HK-2 (cell line): ENCODE measurements at regions not wholly inside any gene's neighbourhood (a gene's known extent, or its start where the extent isn't known, plus 50 kb on each side); places are given as distances from the start of the nearest gene placed in this dataset.

Experiments used
- DNase-seq: peaks from one replicate; pipeline ENCODE4 v3.0.0-alpha.2; 2018; ENCODE audit not compliant: unreplicated experiment

GRCh38 chr17:36816214-36816906 is 120.9 kb upstream of the LHX1 start:
- DNase-seq: no peak

- no peak for DNase-seq
Observed at GRCh38 chr17:36816907-36817288, 120.4 kb upstream of the LHX1 start.

- no peak for DNase-seq
Observed at GRCh38 chr17:36817483-36818048, 119.7 kb upstream of the LHX1 start.

- DNase-seq: no peak
Observed at GRCh38 chr17:36818134-36818825, 119.0 kb upstream of the LHX1 start.

- DNase-seq: no peak
Observed at GRCh38 chr17:36823850-36824677, 113.2 kb upstream of the LHX1 start.

GRCh38 chr17:36824678-36825101 is 112.6 kb upstream of the LHX1 start:
- DNase-seq: no peak

GRCh38 chr17:36825113-36825512 is 112.2 kb upstream of the LHX1 start:
- DNase-seq: no peak

GRCh38 chr17:36825521-36825920 is 111.8 kb upstream of the LHX1 start:
- no peak for DNase-seq

- DNase-seq: no peak
Observed at GRCh38 chr17:36825951-36826350, 111.3 kb upstream of the LHX1 start.

- DNase-seq: no peak
Observed at GRCh38 chr17:36827081-36827480, 110.2 kb upstream of the LHX1 start.

- no peak for DNase-seq
Observed at GRCh38 chr17:36829676-36830075, 107.6 kb upstream of the LHX1 start.

GRCh38 chr17:36833279-36833678 is 104.0 kb upstream of the LHX1 start:
- no peak for DNase-seq

- DNase-seq: no peak
Observed at GRCh38 chr17:36835036-36835435, 102.2 kb upstream of the LHX1 start.

GRCh38 chr17:36837195-36837938 is 99.9 kb upstream of the LHX1 start:
- no peak for DNase-seq

GRCh38 chr17:36837939-36838272 is 99.4 kb upstream of the LHX1 start:
- DNase-seq: no peak

- DNase-seq: no peak
Observed at GRCh38 chr17:36839256-36839655, 98.0 kb upstream of the LHX1 start.

- no peak for DNase-seq
Observed at GRCh38 chr17:36840796-36841195, 96.5 kb upstream of the LHX1 start.

- no peak for DNase-seq
Observed at GRCh38 chr17:36842231-36842819, 95.0 kb upstream of the LHX1 start.

GRCh38 chr17:36842963-36843558 is 94.2 kb upstream of the LHX1 start:
- no peak for DNase-seq

GRCh38 chr17:36844013-36844412 is 93.3 kb upstream of the LHX1 start:
- DNase-seq: no peak

GRCh38 chr17:36844601-36845000 is 92.7 kb upstream of the LHX1 start:
- no peak for DNase-seq
